H1 (cell line): ENCODE measurements at regions not wholly inside any gene's neighbourhood (a gene's known extent, or its start where the extent isn't known, plus 50 kb on each side); places are given as distances from the start of the nearest gene placed in this dataset.

Source experiments
- CTCF ChIA-PET: fragments of 300-600 bp; sonication (Branson Sonifier 250); formaldehyde crosslinking; loops from one replicate; lab custom pipeline; 2021; ENCODE audit not compliant: partially characterized antibody; lab: Charles Lee
- POLR2A ChIA-PET: fragments of 300-600 bp; sonication (Branson Sonifier 250); formaldehyde crosslinking; loops from one replicate; lab custom pipeline; 2021; ENCODE audit warnings: inconsistent platforms; ENCODE audit not compliant: partially characterized antibody; lab: Charles Lee
- DNase-seq, 2 experiments: peaks; one replicate each; pipeline versions ENCODE4 v3.0.0 to v3.0.0-alpha.2; 2010 to 2022; ENCODE audit warnings: low spot score in 2 of 2, low read depth in 1 of 2, mixed read lengths in 1 of 2
- FAIRE-seq: peaks from 2 replicates; lab custom pipeline; 2011; peaks lifted over from hg19 to GRCh38; lab: Jason Lieb, UNC
- H2AFZ ChIP-seq: 2 replicates; pipeline ENCODE4 v1.8.1; 2012; ENCODE audit warnings: low read length, inconsistent platforms
- H2AK5ac ChIP-seq: 2 replicates; pipeline ENCODE4 v1.6.1; 2013; ENCODE audit warnings: low read depth, low read length
- H2BK120ac ChIP-seq: replicated peaks from 2 replicates; pipeline ENCODE3; 2013; ENCODE audit warnings: low read depth, low read length, inconsistent platforms
- H2BK12ac ChIP-seq: 2 replicates; pipeline ENCODE4 v1.6.1; 2013; ENCODE audit warnings: low read depth, low read length
- H2BK15ac ChIP-seq: 2 replicates; pipeline ENCODE4 v1.6.1; 2013; ENCODE audit warnings: low read length
- H2BK20ac ChIP-seq: 2 replicates; pipeline ENCODE4 v1.6.1; 2013; ENCODE audit warnings: low read length
- H2BK5ac ChIP-seq: 2 replicates; pipeline ENCODE4 v1.6.1; 2013; ENCODE audit warnings: low read depth, low read length
- H3K14ac ChIP-seq: 2 replicates; pipeline ENCODE4 v1.6.1; 2013; ENCODE audit warnings: inconsistent platforms; ENCODE audit not compliant: insufficient read length
- H3K18ac ChIP-seq: 2 replicates; pipeline ENCODE4 v1.6.1; 2013; ENCODE audit warnings: low read length; ENCODE audit errors: extremely low read depth
- H3K23ac ChIP-seq: 2 replicates; pipeline ENCODE4 v1.6.1; 2013; ENCODE audit warnings: inconsistent platforms; ENCODE audit not compliant: insufficient read length
- H3K23me2 ChIP-seq: 2 replicates; pipeline ENCODE4 v1.6.1; 2013; ENCODE audit warnings: low read depth, low read length
- H3K27ac ChIP-seq: 2 replicates; pipeline ENCODE4 v1.6.1; 2011; ENCODE audit warnings: low read depth, low read length, inconsistent platforms
- H3K27me3 ChIP-seq, 4 experiments: replicated peaks in 1 of 4; 1 replicate in 1 of 4; 2 replicates in 3 of 4; pipeline versions ENCODE4 v1.6.1 to v1.8.1; 2011 to 2013; ENCODE audit warnings: low read length in 3 of 4, mild to moderate bottlenecking in 3 of 4, inconsistent platforms in 2 of 4, mixed read lengths in 2 of 4, moderate library complexity in 1 of 4; ENCODE audit not compliant: control insufficient read depth in 3 of 4, insufficient read depth in 3 of 4; ENCODE audit errors: extremely low read depth in 1 of 4
- H3K36me3 ChIP-seq, 4 experiments: 2 replicates each; pipeline versions ENCODE4 v1.6.1 to v1.8.1; 2011 to 2013; ENCODE audit warnings: mild to moderate bottlenecking in 4 of 4, low read length in 3 of 4, moderate library complexity in 2 of 4, control low read depth in 1 of 4, inconsistent platforms in 1 of 4; ENCODE audit not compliant: insufficient read depth in 4 of 4, control insufficient read depth in 2 of 4
- H3K4ac ChIP-seq: replicated peaks from 2 replicates; pipeline ENCODE3; 2013; ENCODE audit warnings: low read length, low read depth, mixed read lengths, inconsistent platforms; ENCODE audit not compliant: insufficient read length
- H3K4me1 ChIP-seq, 4 experiments: replicated peaks in 1 of 4; 1 replicate in 1 of 4; 2 replicates in 3 of 4; pipeline versions ENCODE4 v1.6.1 to v1.8.1; 2011 to 2013; ENCODE audit warnings: low read length in 3 of 4, inconsistent platforms in 2 of 4, mixed read lengths in 1 of 4; ENCODE audit not compliant: insufficient read depth in 4 of 4, control insufficient read depth in 3 of 4
- H3K4me2 ChIP-seq, 2 experiments: 2 replicates each; pipeline versions ENCODE4 v1.6.1 to v1.8.1; 2011 to 2013; ENCODE audit warnings: low read depth in 2 of 2, low read length in 2 of 2, control low read depth in 1 of 2, inconsistent platforms in 1 of 2, mild to moderate bottlenecking in 1 of 2; ENCODE audit not compliant: insufficient read depth in 1 of 2
- H3K4me3 ChIP-seq, 4 experiments: fragments of 200-600, 300-600 bp in 1 of 4; sonication (generic), shearing (Covaris generic), sonication (Bioruptor Twin) in 1 of 4; 2 replicates each; pipeline versions ENCODE4 v1.5.1 to v1.8.1; 2011 to 2016; ENCODE audit warnings: low read length in 4 of 4, low read depth in 3 of 4, control low read depth in 2 of 4, inconsistent platforms in 2 of 4, mild to moderate bottlenecking in 2 of 4, mixed read lengths in 1 of 4, moderate library complexity in 1 of 4; ENCODE audit not compliant: insufficient read depth in 2 of 4; ENCODE audit errors: extremely low read depth in 1 of 4
- H3K56ac ChIP-seq: replicated peaks from 2 replicates; pipeline ENCODE3; 2013; ENCODE audit warnings: low read depth, mild to moderate bottlenecking, mixed read lengths, low read length, inconsistent platforms; ENCODE audit not compliant: insufficient read length
- H3K79me1 ChIP-seq: 2 replicates; pipeline ENCODE4 v1.6.1; 2013; ENCODE audit warnings: low read depth, low read length, control low read depth
- H3K79me2 ChIP-seq, 2 experiments: 2 replicates each; pipeline versions ENCODE4 v1.6.1 to v1.8.1; 2012 to 2013; ENCODE audit warnings: low read length in 2 of 2, mild to moderate bottlenecking in 2 of 2, inconsistent platforms in 1 of 2; ENCODE audit not compliant: insufficient read depth in 2 of 2, control insufficient read depth in 1 of 2
- H3K9ac ChIP-seq, 4 experiments: replicated peaks in 1 of 4; 1 replicate in 1 of 4; 2 replicates in 3 of 4; pipeline versions ENCODE4 v1.6.1 to v1.8.1; 2011 to 2013; ENCODE audit warnings: low read depth in 3 of 4, low read length in 3 of 4, control low read depth in 2 of 4, mild to moderate bottlenecking in 2 of 4, moderate library complexity in 2 of 4, inconsistent platforms in 1 of 4; ENCODE audit errors: extremely low read depth in 1 of 4
- H3K9me3 ChIP-seq, 2 experiments: 2 replicates each; pipeline versions ENCODE4 v1.6.1 to v1.8.1; 2012 to 2013; ENCODE audit warnings: mild to moderate bottlenecking in 2 of 2, moderate library complexity in 2 of 2, control low read depth in 1 of 2, inconsistent platforms in 1 of 2, low read depth in 1 of 2, low read length in 1 of 2, mixed read lengths in 1 of 2; ENCODE audit not compliant: insufficient read depth in 2 of 2
- H4K20me1 ChIP-seq, 2 experiments: replicated peaks in 1 of 2; 2 replicates each; pipeline versions ENCODE3 to v1.8.1; 2011 to 2013; ENCODE audit warnings: inconsistent platforms in 2 of 2, low read length in 2 of 2, mild to moderate bottlenecking in 1 of 2; ENCODE audit not compliant: insufficient read depth in 2 of 2, control insufficient read depth in 1 of 2
- H4K5ac ChIP-seq: 2 replicates; pipeline ENCODE4 v1.6.1; 2013; ENCODE audit warnings: low read length, low read depth, mixed read lengths, inconsistent platforms; ENCODE audit not compliant: insufficient read length
- H4K8ac ChIP-seq: 2 replicates; pipeline ENCODE4 v1.8.0; 2013; ENCODE audit warnings: mild to moderate bottlenecking, moderate library complexity, low read length, inconsistent platforms; ENCODE audit not compliant: insufficient read depth; ENCODE audit errors: extremely low read depth
- H4K91ac ChIP-seq: replicated peaks from 2 replicates; pipeline ENCODE3; 2013; ENCODE audit warnings: low read length, mixed read lengths, inconsistent platforms; ENCODE audit not compliant: insufficient read length
- ASH2L ChIP-seq: fragments of 200-600, 300-600 bp; sonication (generic); IDR thresholded peaks from one replicate; pipeline ENCODE4 v1.7.1; 2017; ENCODE audit warnings: low read length
- CHD2 ChIP-seq: IDR thresholded peaks from 2 replicates; pipeline ENCODE4 v1.6.1; 2012; ENCODE audit warnings: low read length, improper control_type of control experiment
- CREB1 ChIP-seq: IDR thresholded peaks from 2 replicates; pipeline ENCODE4 v1.6.1; 2012; ENCODE audit warnings: inconsistent platforms
- JUN ChIP-seq: IDR thresholded peaks from 2 replicates; pipeline ENCODE4 v1.6.1; 2011; ENCODE audit warnings: low read depth, mild to moderate bottlenecking, improper control_type of control experiment, low read length
- JUND ChIP-seq: IDR thresholded peaks from 2 replicates; pipeline ENCODE4 v1.6.1; 2011; ENCODE audit warnings: mild to moderate bottlenecking, improper control_type of control experiment, low read length
- KDM4A ChIP-seq: IDR thresholded peaks from one replicate; pipeline ENCODE4 v1.7.1; 2012; ENCODE audit warnings: low read depth, mild to moderate bottlenecking, moderate library complexity, low read length, inconsistent platforms; ENCODE audit not compliant: severe bottlenecking
- MAX ChIP-seq: IDR thresholded peaks from 2 replicates; pipeline ENCODE4 v1.6.1; 2012; ENCODE audit warnings: inconsistent platforms
- PHF8 ChIP-seq: fragments of 200-600 bp; sonication (generic); conservative IDR thresholded peaks from 2 replicates; pipeline ENCODE4 v1.7.1; 2012; ENCODE audit warnings: low read depth, mild to moderate bottlenecking, inconsistent platforms, low read length, moderate library complexity
- POU5F1 ChIP-seq: IDR thresholded peaks from 2 replicates; pipeline ENCODE4 v1.6.1; 2011; ENCODE audit warnings: low read depth, mild to moderate bottlenecking, low read length, moderate library complexity
- RXRA ChIP-seq: IDR thresholded peaks from 2 replicates; pipeline ENCODE4 v1.6.1; 2011; ENCODE audit warnings: low read depth, mild to moderate bottlenecking, low read length, moderate library complexity; ENCODE audit not compliant: insufficient read depth
- SIX5 ChIP-seq: IDR thresholded peaks from 2 replicates; pipeline ENCODE4 v1.6.1; 2011; ENCODE audit warnings: mild to moderate bottlenecking, low read depth, low read length
- TBP ChIP-seq: IDR thresholded peaks from 2 replicates; pipeline ENCODE4 v1.6.1; 2011; ENCODE audit warnings: low read depth, low read length, improper control_type of control experiment
- ZNF274 ChIP-seq: IDR thresholded peaks from 2 replicates; pipeline ENCODE4 v1.7.0; 2012; ENCODE audit warnings: low read length, borderline replicate concordance; ENCODE audit errors: extremely low read depth
- WGBS, 2 experiments: shearing (Covaris generic) in 1 of 2; methylation state at CpG; one replicate each; pipeline versions ENCODE4 v1.1.6 to v1.1.7; 2013 to 2015; ENCODE audit warnings: low lambda C conversion rate in 2 of 2, mixed read lengths in 2 of 2, inconsistent platforms in 1 of 2, low coverage in 1 of 2, missing lambda C conversion rate in 1 of 2; ENCODE audit not compliant: insufficient replicate concordance in 2 of 2, insufficient coverage in 1 of 2, insufficient read length in 1 of 2; ENCODE audit errors: extremely low coverage in 1 of 2, missing lambda C conversion rate in 1 of 2; 5-methylcytosine and 5-hydroxymethylcytosine counted together

DNA sequence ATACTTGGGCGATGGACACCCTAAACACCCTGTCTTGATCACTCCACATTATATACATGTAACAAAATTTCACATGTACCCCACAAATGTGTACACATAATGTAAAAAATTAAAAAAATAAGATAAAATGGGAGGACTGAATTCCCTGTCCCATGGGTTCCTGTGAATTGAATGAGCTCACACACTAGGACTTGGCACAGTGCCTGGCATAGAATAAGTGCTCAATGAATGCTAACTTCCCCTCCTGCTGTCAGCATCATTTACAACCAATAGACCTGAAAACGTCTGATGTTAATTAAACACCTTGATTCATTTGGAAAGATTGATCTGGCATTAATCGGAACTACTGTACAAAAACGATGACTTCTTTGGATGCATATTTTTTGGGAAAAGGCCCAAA, 117.3 kb upstream of the ZNF438 start:
- no peak overlapping the region for H2BK5ac ChIP-seq
- TF ChIP-seq JUND = no peak
- TF ChIP-seq MAX = no peak
- TF ChIP-seq JUN = no peak
- no peak for TF ChIP-seq ZNF274
- no peak for TF ChIP-seq SIX5
- TF ChIP-seq TBP = no peak
- TF ChIP-seq CREB1 = no peak
- TF ChIP-seq PHF8 = no peak
- TF ChIP-seq ASH2L = no peak
- no peak for TF ChIP-seq KDM4A
- no peak for TF ChIP-seq RXRA
- TF ChIP-seq CHD2 = no peak
- TF ChIP-seq POU5F1 = no peak
- H4K8ac ChIP-seq = no peak overlapping the region
- no peaks in the 10 kb centered on the region for H3K36me3 ChIP-seq
- H4K20me1 ChIP-seq = no peaks in the 10 kb centered on the region
- H4K5ac ChIP-seq = no peak overlapping the region
- WGBS, 2 experiments = 92% methylated on average over 4 of the region's 4 CpGs; no CpG with 5 or more reads in 1 of the 2 experiments
- H3K23ac ChIP-seq = no peak overlapping the region
- no peaks in the 10 kb centered on the region for H3K79me1 ChIP-seq
- FAIRE-seq (no peak), DNase-seq (no peak)
- no peak overlapping the region for H2BK15ac ChIP-seq
- no peak overlapping the region for H2AFZ ChIP-seq
- no peak overlapping the region for H3K4ac ChIP-seq
- no peak overlapping the region for H3K14ac ChIP-seq
- no peaks in the 10 kb centered on the region for H3K27me3 ChIP-seq
- no peaks in the 10 kb centered on the region for H3K23me2 ChIP-seq
- ChIA-PET CTCF (interaction anchor here (0.6 kb wide), 2 partner anchors 194 to 542 kb away, joined by 3 read pairs; no protein-coding TSS in a partner anchor), POLR2A (no interaction called here)
- H3K18ac ChIP-seq = no peak overlapping the region
- H2BK120ac ChIP-seq = no peak overlapping the region
- no peak overlapping the region for H4K91ac ChIP-seq
- no peak overlapping the region for H2BK12ac ChIP-seq
- no peaks in the 10 kb centered on the region for H3K4me1 ChIP-seq
- no peak overlapping the region for H3K56ac ChIP-seq
- no peak overlapping the region for H3K4me2 ChIP-seq
- no peaks in the 10 kb centered on the region for H3K9me3 ChIP-seq
- no peak overlapping the region for H2AK5ac ChIP-seq
- no peak overlapping the region for H3K9ac ChIP-seq
- H3K4me3 ChIP-seq = no peak overlapping the region
- H3K79me2 ChIP-seq = no peaks in the 10 kb centered on the region
- no peak overlapping the region for H2BK20ac ChIP-seq
- H3K27ac ChIP-seq = no peak overlapping the region
